Ovary (tissue), 3 donors: ENCODE measurements at regions not wholly inside any gene's neighbourhood (a gene's known extent, or its start where the extent isn't known, plus 50 kb on each side); places are given as distances from the start of the nearest gene placed in this dataset.

ENCODE experiments used
- CTCF ChIP-seq, 3 donors: fragments of 450-650 bp in 2 of 3; fragments of 200-600 bp in 1 of 3; IDR thresholded peaks; one replicate each; pipeline versions ENCODE4 v1.5.1 to v1.8.0; 2016 to 2022; ENCODE audit warnings: antibody characterized with exemption in 3 of 3, mild to moderate bottlenecking in 1 of 3
- POLR2A ChIP-seq: fragments of 450-650 bp; IDR thresholded peaks from one replicate; pipeline ENCODE4 v1.6.1; 2017; ENCODE audit warnings: antibody characterized with exemption, mild to moderate bottlenecking, moderate library complexity
- donor health status: DM: no; HTN: no; CAD: no.

GRCh38 chr21:18782721-18783120, 379.1 kb upstream of the TMPRSS15 start:
- TF ChIP-seq POLR2A, result no peak
- TF ChIP-seq CTCF (IDR thresholded peaks at IDR 0.05), result no peak
